SJSA1 (cell line): ENCODE measurements at regions not wholly inside any gene's neighbourhood (a gene's known extent, or its start where the extent isn't known, plus 50 kb on each side); places are given as distances from the start of the nearest gene placed in this dataset.
A peak's percentile ranks its signal among the peaks of the same experiment; 100 is the strongest.

Experiments
- DNase-seq, 2 experiments: peaks; one replicate each; pipeline ENCODE4 v3.0.0-alpha.2; 2015 to 2020; ENCODE audit warnings: low spot score in 2 of 2, low read depth in 1 of 2
- H3K27ac ChIP-seq: fragments of 250-450 bp; sonication (Bioruptor Pico); 2 replicates; pipeline ENCODE4 v1.5.1; 2020; ENCODE audit warnings: mild to moderate bottlenecking, moderate library complexity
- H3K27me3 ChIP-seq: fragments of 250-450 bp; sonication (Bioruptor Pico); replicated peaks from 2 replicates; pipeline ENCODE4 v1.5.1; 2020; ENCODE audit warnings: mild to moderate bottlenecking, moderate library complexity
- H3K36me3 ChIP-seq: fragments of 250-450 bp; sonication (Bioruptor Pico); 2 replicates; pipeline ENCODE4 v1.5.1; 2020; ENCODE audit warnings: mild to moderate bottlenecking
- H3K4me1 ChIP-seq: fragments of 250-450 bp; sonication (Bioruptor Pico); replicated peaks from 2 replicates; pipeline ENCODE4 v1.6.1; 2021; ENCODE audit warnings: mild to moderate bottlenecking
- H3K4me3 ChIP-seq: fragments of 250-450 bp; sonication (Bioruptor Pico); 2 replicates; pipeline ENCODE4 v1.5.1; 2020; ENCODE audit warnings: mild to moderate bottlenecking
- H3K9me3 ChIP-seq: fragments of 250-450 bp; sonication (Bioruptor Pico); replicated peaks from 2 replicates; pipeline ENCODE4 v1.5.1; 2020; ENCODE audit warnings: mild to moderate bottlenecking

DNA sequence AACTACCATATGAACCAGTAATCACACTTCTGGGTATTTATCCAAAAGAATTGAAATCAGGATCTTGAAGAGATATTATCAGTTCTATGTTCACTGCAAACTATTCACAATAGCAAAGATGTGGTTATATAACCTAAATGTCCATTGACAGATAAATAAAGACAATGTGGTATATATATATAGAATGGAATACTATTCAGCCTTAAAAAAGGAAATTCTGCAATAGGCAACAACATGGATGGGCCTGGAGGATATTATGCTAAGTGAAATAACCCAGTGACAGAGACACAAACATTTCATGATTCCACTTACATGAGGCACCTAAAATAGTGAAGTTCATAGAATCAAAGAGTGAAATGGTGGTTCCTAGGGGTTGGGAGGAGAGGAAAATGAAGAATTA is 90.6 kb upstream of the CDK1 start:
- DNase-seq = no peak
- Histone ChIP-seq H3K36me3 (no peaks in the 10 kb centered on the region), H3K9me3 (no peaks in the 10 kb centered on the region), H3K4me1 (no peaks in the 10 kb centered on the region), H3K27me3 (no peaks in the 10 kb centered on the region), H3K27ac (no peak overlapping the region), H3K4me3 (no peak overlapping the region)

- Histone ChIP-seq H3K9me3 (no peaks in the 10 kb centered on the region), H3K27me3 (no peaks in the 10 kb centered on the region), H3K27ac (no peak overlapping the region), H3K4me3 (no peak overlapping the region), H3K4me1 (no peaks in the 10 kb centered on the region), H3K36me3 (no peaks in the 10 kb centered on the region)
- DNase-seq = no peak
These were observed 94.2 kb upstream of the CDK1 start for GRCh38 chr10:60684091-60684490.

DNA sequence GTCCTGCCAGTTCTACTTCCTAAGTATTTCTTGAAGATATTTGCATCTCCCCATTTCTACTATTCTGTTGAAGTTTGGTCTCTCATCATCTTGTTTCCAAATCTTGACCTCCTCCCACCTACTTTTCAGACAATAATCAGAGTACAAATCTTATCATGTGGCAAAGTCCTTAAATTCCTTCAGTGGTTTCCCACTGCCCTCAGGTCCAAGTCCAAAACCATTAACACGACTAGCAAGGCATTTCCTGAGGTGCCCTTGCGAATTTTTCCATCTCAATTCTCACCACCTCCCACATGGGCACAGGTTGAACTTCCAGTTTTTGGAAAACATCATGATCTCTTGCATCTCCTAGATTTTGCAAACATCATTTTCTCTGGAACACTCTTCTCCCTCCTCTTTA is 97.2 kb upstream of the CDK1 start:
- Histone ChIP-seq H3K4me3 (no peak overlapping the region), H3K4me1 (no peaks in the 10 kb centered on the region), H3K36me3 (no peaks in the 10 kb centered on the region), H3K27ac (no peak overlapping the region), H3K9me3 (no peaks in the 10 kb centered on the region), H3K27me3 (no peaks in the 10 kb centered on the region)
- DNase-seq = no peak

GRCh38 chr10:60679388-60679990 is 98.8 kb upstream of the CDK1 start:
- H3K27me3 ChIP-seq = no peaks in the 10 kb centered on the region

GRCh38 chr10:60678978-60679377 is 99.3 kb upstream of the CDK1 start:
- H3K9me3 ChIP-seq = no peaks in the 10 kb centered on the region
- no peaks in the 10 kb centered on the region for H3K36me3 ChIP-seq
- H3K27ac ChIP-seq = no peak overlapping the region
- no peaks in the 10 kb centered on the region for H3K4me1 ChIP-seq
- no peaks in the 10 kb centered on the region for H3K27me3 ChIP-seq
- no peak overlapping the region for H3K4me3 ChIP-seq
- no peak for DNase-seq

More at GRCh38 chr10:60679388-60679990, 98.8 kb upstream of the CDK1 start:
- Histone ChIP-seq H3K4me3 (no peak overlapping the region), H3K36me3 (no peaks in the 10 kb centered on the region), H3K27ac (no peak overlapping the region), H3K4me1 (no peaks in the 10 kb centered on the region), H3K9me3 (no peaks in the 10 kb centered on the region)
- no peak for DNase-seq

- H3K36me3 ChIP-seq = no peaks in the 10 kb centered on the region
- no peaks in the 10 kb centered on the region for H3K4me1 ChIP-seq
- H3K9me3 ChIP-seq = no peaks in the 10 kb centered on the region
- H3K27ac ChIP-seq = no peak overlapping the region
- H3K4me3 ChIP-seq = no peak overlapping the region
- no peak for DNase-seq
- no peaks in the 10 kb centered on the region for H3K27me3 ChIP-seq
These were observed 100.6 kb upstream of the CDK1 start for GRCh38 chr10:60677531-60678129.

GRCh38 chr10:60675236-60675635 is 103.0 kb upstream of the CDK1 start:
- no peaks in the 10 kb centered on the region for H3K36me3 ChIP-seq
- no peaks in the 10 kb centered on the region for H3K27me3 ChIP-seq
- H3K4me3 ChIP-seq = no peak overlapping the region
- no peaks in the 10 kb centered on the region for H3K4me1 ChIP-seq
- no peak for DNase-seq
- no peak overlapping the region for H3K27ac ChIP-seq
- no peaks in the 10 kb centered on the region for H3K9me3 ChIP-seq

DNA sequence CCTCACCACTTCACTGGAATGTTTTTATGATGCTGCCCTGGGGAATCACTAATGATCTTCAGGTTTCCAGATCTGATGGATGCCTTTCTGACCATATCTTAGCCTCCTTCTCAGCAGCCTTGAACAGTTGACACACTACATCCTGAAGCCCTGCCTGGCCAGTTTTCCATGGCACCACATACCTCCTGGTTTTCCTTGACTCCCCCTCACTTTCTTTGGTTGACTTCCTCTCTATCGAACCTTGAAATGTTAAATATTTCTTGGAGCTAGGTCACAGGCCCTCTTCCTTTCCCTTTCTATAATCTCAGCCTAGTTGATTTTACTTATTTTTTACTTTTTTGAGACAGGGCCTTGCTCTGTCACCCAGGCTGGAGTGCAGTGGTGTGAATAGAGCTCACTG is 108.8 kb upstream of the CDK1 start:
- Histone ChIP-seq H3K9me3 (no peaks in the 10 kb centered on the region), H3K27me3 (no peaks in the 10 kb centered on the region), H3K4me1 (no peaks in the 10 kb centered on the region; the same call in 1 of the 2 replicates), H3K4me3 (no peak overlapping the region), H3K36me3 (no peaks in the 10 kb centered on the region), H3K27ac (no peak overlapping the region)
- no peak for DNase-seq

GRCh38 chr10:60666221-60666620 is 112.1 kb upstream of the CDK1 start:
- no peak for DNase-seq
- H3K4me3 ChIP-seq = no peak overlapping the region

DNA sequence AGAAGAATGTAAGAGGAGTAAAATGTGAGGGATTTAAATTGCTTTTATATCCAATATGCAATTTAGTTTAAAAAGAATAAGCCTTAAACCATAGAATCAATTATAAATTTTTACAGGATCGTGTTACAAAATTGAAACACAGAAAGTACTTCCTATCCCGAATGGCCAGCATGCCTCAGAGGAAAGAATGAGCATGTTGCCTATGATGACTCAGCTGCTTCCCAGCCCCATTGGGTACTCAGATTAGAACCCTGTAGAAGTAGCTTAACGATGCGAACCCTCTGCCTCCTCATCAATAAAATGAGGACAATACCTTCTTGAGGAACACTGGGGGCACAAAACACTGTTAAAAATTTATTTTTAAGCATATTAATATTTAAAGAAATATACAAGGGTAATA is 113.4 kb upstream of the CDK1 start:
- Histone ChIP-seq H3K4me1 (peaks cover 38% of the 10 kb centered on the region), H3K9me3 (peaks cover 7% of the 10 kb centered on the region; the same call in 1 of the 2 replicates), H3K4me3 (no peak overlapping the region), H3K27me3 (no peaks in the 10 kb centered on the region), H3K27ac (no peak overlapping the region), H3K36me3 (no peaks in the 10 kb centered on the region)
- no peak for DNase-seq

More at GRCh38 chr10:60666221-60666620, 112.1 kb upstream of the CDK1 start:
- H3K36me3 ChIP-seq = no peaks in the 10 kb centered on the region
- no peak overlapping the region for H3K27ac ChIP-seq
- no peaks in the 10 kb centered on the region for H3K27me3 ChIP-seq
- H3K9me3 ChIP-seq = no peaks in the 10 kb centered on the region
- H3K4me1 ChIP-seq = peaks cover 31% of the 10 kb centered on the region

DNA sequence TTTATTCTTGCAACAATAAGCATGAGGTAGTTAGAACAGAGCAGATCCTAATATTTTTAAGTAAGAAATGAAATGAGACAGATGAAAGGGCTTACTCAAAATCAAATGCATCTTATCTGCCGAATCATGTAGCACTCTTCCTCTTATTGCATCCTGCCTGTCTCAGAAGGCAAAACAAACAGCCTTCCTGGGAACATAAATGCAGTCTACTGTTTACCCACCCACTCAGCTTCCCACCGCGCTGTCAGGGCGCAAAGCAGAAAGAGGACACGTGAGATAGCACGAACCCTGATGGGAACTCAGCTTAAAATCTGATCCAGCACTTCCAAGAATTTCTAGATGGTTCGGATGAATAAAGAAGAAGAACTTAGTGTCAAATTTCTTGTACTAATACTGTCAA is 114.4 kb upstream of the CDK1 start:
- Histone ChIP-seq H3K4me3 (no peak overlapping the region), H3K36me3 (no peaks in the 10 kb centered on the region), H3K9me3 (peaks cover 7% of the 10 kb centered on the region; the same call in 1 of the 2 replicates), H3K27me3 (no peaks in the 10 kb centered on the region), H3K4me1 (peaks cover 38% of the 10 kb centered on the region), H3K27ac (no peak overlapping the region)
- no peak for DNase-seq

GRCh38 chr10:60662917-60663614 is 115.2 kb upstream of the CDK1 start:
- peak in 1 of 2 experiments; percentile 65 for DNase-seq
- Histone ChIP-seq H3K36me3 (no peaks in the 10 kb centered on the region), H3K27me3 (no peaks in the 10 kb centered on the region), H3K27ac (peak overlapping the region; percentile 66), H3K9me3 (peaks cover 7% of the 10 kb centered on the region; the same call in 1 of the 2 replicates), H3K4me1 (peaks cover 38% of the 10 kb centered on the region), H3K4me3 (no peak overlapping the region)

DNA sequence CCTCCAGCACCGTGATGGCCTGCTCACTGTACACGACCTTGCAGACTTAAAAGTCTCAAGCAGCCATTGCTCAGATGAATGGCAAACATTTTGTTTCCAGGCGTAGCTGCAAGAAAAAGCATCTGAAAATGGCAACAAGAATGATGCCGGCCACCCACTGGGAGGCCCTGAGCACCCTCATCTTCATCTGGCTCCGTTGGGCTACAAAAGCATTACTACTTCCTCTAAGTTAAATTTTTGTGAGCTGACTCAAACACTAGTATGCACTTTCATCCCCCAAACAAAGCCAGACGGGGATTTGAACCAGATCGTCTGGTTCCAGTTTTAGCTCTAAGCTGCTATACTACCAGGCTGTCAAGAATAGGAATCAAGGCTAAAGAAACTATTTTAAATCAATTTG is 116.6 kb upstream of the CDK1 start:
- DNase-seq = peak; percentile 85 to 86
- H3K4me3 ChIP-seq = no peak overlapping the region
- no peaks in the 10 kb centered on the region for H3K27me3 ChIP-seq
- H3K4me1 ChIP-seq = peaks cover 38% of the 10 kb centered on the region
- peak overlapping the region; percentile 66 for H3K27ac ChIP-seq
- H3K36me3 ChIP-seq = no peaks in the 10 kb centered on the region
- peaks cover 7% of the 10 kb centered on the region; the same call in 1 of the 2 replicates for H3K9me3 ChIP-seq

- no peak overlapping the region for H3K4me3 ChIP-seq
- H3K27me3 ChIP-seq = no peaks in the 10 kb centered on the region
- peak overlapping the region; percentile 66 for H3K27ac ChIP-seq
- DNase-seq = no peak
- H3K4me1 ChIP-seq = peaks cover 38% of the 10 kb centered on the region
- peaks cover 7% of the 10 kb centered on the region; the same call in 1 of the 2 replicates for H3K9me3 ChIP-seq
- no peaks in the 10 kb centered on the region for H3K36me3 ChIP-seq
These were observed 117.7 kb upstream of the CDK1 start for GRCh38 chr10:60660625-60661024.
